Type B pancreatic cell (in vitro differentiated cells): ENCODE measurements at regions not wholly inside any gene's neighbourhood (a gene's known extent, or its start where the extent isn't known, plus 50 kb on each side); places are given as distances from the start of the nearest gene placed in this dataset.

Experiments used
- DNase-seq: peaks from one replicate; pipeline ENCODE4 v3.0.0; 2021; ENCODE audit warnings: mixed read lengths; ENCODE audit not compliant: unreplicated experiment; ENCODE audit errors: extremely low spot score
- H3K27ac Mint-ChIP-seq: 2 replicates; pipeline ENCODE4 v1.8.0; 2021; ENCODE audit warnings: mild to moderate bottlenecking, mixed read lengths
- H3K27me3 Mint-ChIP-seq: 2 replicates; pipeline ENCODE4 v1.8.0; 2021; ENCODE audit warnings: mixed read lengths
- H3K36me3 Mint-ChIP-seq: 2 replicates; pipeline ENCODE4 v1.8.0; 2021; ENCODE audit warnings: mixed read lengths
- H3K4me1 Mint-ChIP-seq: one replicate; pipeline ENCODE4 v1.8.0; 2021; ENCODE audit warnings: mixed read lengths; ENCODE audit not compliant: unreplicated experiment
- H3K4me3 Mint-ChIP-seq: 2 replicates; pipeline ENCODE4 v1.8.0; 2021; ENCODE audit warnings: mild to moderate bottlenecking, mixed read lengths
- H3K9me3 Mint-ChIP-seq: 2 replicates; pipeline ENCODE4 v1.8.0; 2021; ENCODE audit warnings: mixed read lengths
- TF ChIP-seq, protein P1 (sequence below): fragments of 200-600 bp; sonication (generic); conservative IDR thresholded peaks from 2 replicates; pipeline ENCODE4 v1.5.0; 2021; ENCODE audit warnings: antibody characterized with exemption, mild to moderate bottlenecking

DNA sequence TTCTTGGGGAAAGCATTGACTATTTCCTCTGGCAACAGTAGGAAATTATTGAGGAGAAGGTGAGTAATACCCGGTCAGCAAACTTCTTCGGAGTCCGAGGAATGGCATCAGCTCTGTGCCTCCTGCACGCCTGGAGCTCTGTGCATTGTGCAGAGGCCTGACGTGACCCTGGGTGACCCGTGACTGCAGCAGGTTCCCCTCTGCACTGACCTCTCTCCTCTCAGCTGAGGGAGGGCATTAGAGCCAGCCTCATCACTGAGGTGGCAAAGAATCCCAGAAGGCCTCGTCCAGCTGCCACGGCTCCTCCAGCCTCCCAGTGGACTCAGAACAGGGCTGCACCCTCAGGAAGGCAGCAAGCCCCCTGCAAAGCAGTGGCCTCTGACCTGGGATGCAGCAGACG lies 502.9 kb downstream of the CD83 start:
- no peaks in the 10 kb centered on the region for H3K9me3 Mint-ChIP-seq
- no peaks in the 10 kb centered on the region for H3K36me3 Mint-ChIP-seq
- TF ChIP-seq, protein P1, sequence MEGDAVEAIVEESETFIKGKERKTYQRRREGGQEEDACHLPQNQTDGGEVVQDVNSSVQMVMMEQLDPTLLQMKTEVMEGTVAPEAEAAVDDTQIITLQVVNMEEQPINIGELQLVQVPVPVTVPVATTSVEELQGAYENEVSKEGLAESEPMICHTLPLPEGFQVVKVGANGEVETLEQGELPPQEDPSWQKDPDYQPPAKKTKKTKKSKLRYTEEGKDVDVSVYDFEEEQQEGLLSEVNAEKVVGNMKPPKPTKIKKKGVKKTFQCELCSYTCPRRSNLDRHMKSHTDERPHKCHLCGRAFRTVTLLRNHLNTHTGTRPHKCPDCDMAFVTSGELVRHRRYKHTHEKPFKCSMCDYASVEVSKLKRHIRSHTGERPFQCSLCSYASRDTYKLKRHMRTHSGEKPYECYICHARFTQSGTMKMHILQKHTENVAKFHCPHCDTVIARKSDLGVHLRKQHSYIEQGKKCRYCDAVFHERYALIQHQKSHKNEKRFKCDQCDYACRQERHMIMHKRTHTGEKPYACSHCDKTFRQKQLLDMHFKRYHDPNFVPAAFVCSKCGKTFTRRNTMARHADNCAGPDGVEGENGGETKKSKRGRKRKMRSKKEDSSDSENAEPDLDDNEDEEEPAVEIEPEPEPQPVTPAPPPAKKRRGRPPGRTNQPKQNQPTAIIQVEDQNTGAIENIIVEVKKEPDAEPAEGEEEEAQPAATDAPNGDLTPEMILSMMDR: no peak
- H3K4me1 Mint-ChIP-seq: peaks cover 48% of the 10 kb centered on the region
- peaks cover 12% of the 10 kb centered on the region for H3K27me3 Mint-ChIP-seq
- H3K4me3 Mint-ChIP-seq: no peak overlapping the region
- DNase-seq: no peak
- H3K27ac Mint-ChIP-seq: no peak overlapping the region

DNA sequence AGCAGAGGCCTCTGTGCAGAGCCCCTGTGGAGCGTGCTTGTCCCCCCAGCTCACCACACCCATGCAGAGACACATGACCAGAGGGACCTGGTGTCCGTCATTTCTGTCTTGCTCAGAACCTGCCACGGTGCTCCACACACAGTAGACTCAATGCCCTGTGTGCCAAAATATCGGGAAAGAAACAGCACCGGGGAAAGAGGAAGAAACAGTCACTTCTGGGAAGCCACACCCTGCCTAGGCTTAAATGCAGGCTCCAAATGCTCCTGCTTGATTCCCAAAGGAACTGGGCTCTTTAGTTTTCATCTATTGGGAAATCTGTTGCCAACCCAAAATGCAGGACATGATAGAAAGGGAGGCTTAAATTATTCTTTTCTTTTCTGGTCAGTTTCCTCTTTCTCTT lies 503.9 kb downstream of the CD83 start:
- H3K9me3 Mint-ChIP-seq: no peaks in the 10 kb centered on the region
- H3K36me3 Mint-ChIP-seq: no peaks in the 10 kb centered on the region
- no peak for DNase-seq
- H3K4me1 Mint-ChIP-seq: peaks cover 49% of the 10 kb centered on the region
- TF ChIP-seq, protein P1: no peak
- H3K4me3 Mint-ChIP-seq: no peak overlapping the region
- peak overlapping the region; percentile 21 for H3K27ac Mint-ChIP-seq
- H3K27me3 Mint-ChIP-seq: peaks cover 13% of the 10 kb centered on the region

DNA sequence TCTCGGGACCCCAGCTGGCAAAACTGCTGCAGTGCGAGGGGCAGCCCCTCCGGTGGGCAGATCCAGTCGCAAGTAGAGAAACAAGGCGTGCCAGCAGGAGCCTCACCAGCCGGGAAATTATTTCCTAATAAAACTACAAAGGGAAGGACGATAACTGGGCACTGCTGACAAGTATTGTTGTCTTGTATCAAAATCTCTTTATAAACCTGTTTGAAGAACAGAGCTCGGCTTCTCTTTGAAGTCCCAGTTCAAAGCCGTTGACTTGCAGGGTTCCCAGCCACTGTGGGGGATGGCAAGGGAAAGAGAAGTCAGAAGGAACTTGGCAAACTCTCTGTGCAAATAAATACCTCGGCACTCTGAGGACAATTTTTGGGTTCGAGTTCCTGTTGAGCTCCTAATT lies 504.5 kb downstream of the CD83 start:
- TF ChIP-seq, protein P1: no peak
- no peaks in the 10 kb centered on the region for H3K36me3 Mint-ChIP-seq
- H3K27ac Mint-ChIP-seq: no peak overlapping the region
- H3K9me3 Mint-ChIP-seq: peaks cover 2% of the 10 kb centered on the region
- H3K4me3 Mint-ChIP-seq: peak overlapping the region; percentile 14
- H3K4me1 Mint-ChIP-seq: peaks cover 46% of the 10 kb centered on the region
- DNase-seq: no peak
- peaks cover 13% of the 10 kb centered on the region for H3K27me3 Mint-ChIP-seq

DNA sequence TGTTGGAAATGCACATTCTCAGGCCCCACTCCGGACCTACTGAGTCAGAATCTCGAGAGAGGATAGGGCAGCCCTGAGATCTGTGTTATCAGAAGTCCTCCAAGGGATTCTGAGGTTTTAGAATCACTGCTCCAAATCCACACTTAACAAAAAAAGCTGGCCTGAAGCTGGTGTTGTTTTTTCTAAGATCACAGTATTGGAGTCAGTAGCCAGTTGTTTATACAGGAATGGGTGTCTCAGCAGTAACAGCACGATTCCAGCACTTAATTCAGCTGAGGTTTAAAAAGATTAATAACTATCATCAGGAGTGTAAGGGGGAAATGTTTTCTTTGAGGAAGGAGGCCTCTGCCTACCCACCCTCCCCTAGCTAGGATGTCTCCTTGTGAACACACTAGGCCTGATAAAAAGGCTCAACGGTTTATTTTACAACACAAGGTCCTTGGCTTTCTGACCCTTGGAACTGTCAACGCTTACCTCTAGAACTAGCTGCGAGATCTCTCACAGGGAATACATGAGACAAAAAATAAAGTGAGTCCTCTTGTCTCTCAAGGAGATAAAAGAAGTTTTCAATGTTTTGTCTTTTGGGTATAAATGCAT lies 505.4 kb downstream of the CD83 start:
- no peak overlapping the region for H3K4me3 Mint-ChIP-seq
- H3K9me3 Mint-ChIP-seq: peaks cover 6% of the 10 kb centered on the region
- TF ChIP-seq, protein P1: no peak
- H3K27ac Mint-ChIP-seq: peak overlapping the region; percentile 19
- H3K4me1 Mint-ChIP-seq: peaks cover 38% of the 10 kb centered on the region
- H3K27me3 Mint-ChIP-seq: peaks cover 13% of the 10 kb centered on the region
- H3K36me3 Mint-ChIP-seq: no peaks in the 10 kb centered on the region
- no peak for DNase-seq

DNA sequence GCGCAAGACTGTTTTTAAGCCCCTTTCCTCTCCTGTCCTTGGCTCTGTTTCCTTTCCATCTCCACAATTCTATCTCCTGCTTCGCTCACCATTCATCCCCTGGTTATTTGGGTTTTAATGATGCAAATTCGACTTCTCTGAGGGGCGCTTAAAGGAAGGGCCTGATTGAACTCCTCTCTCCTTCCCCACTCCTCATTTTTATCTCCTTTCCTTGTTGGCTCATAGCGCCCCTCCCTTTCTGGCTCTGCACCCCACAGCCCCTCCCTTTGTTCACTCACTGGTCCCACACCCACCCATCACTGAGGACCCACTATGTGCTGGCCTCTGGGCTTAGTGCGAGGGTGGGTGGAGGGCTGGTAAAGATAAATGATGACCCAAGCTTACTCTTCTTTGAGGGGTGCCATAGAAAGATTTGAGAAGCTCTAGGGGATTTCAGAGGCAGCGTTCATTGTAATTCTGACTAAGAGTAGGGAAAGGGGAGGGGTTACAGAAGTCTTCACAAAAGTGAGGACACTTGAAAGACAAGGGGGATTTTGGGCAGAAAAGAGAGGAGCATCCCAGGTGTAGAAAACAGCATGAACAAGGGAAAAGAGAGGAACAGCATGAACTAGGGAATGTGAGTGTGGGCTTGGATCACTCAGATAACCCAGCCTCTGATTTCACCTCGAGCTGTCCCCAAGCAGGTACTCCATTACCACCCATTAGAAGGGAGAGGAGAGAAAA lies 507.8 kb downstream of the CD83 start:
- peaks cover 48% of the 10 kb centered on the region for H3K4me1 Mint-ChIP-seq
- no peak overlapping the region for H3K4me3 Mint-ChIP-seq
- peaks cover 22% of the 10 kb centered on the region for H3K27me3 Mint-ChIP-seq
- peaks cover 10% of the 10 kb centered on the region for H3K9me3 Mint-ChIP-seq
- no peaks in the 10 kb centered on the region for H3K36me3 Mint-ChIP-seq
- TF ChIP-seq, protein P1: no peak
- no peak for DNase-seq
- H3K27ac Mint-ChIP-seq: no peak overlapping the region
